IMR-90 (cell line): ENCODE measurements at regions not wholly inside any gene's neighbourhood (a gene's known extent, or its start where the extent isn't known, plus 50 kb on each side); places are given as distances from the start of the nearest gene placed in this dataset.
"Not testable (repeated sequence)": the region's sequence is repeated elsewhere in the genome, so short reads cannot be mapped to it uniquely, and the experiment has no call there.

Experiments
- ATAC-seq: fragments of 200-7000 bp; cut with Tn5 transposase; 2 replicates; pipeline ENCODE4 v1.9.1; 2020; ENCODE audit warnings: low read depth, mild to moderate bottlenecking, moderate library complexity
- BruUV-seq: library from RNA; stranded (reverse); fragments of 400-500 nt; replicated peaks from 2 replicates; lab custom pipeline; 2021; lab: Mats Ljungman, UMichigan
- CTCF ChIA-PET: fragments of 300-600 bp; formaldehyde crosslinking; extraction: SDS; loops from one replicate; lab custom pipeline; 2021; ENCODE audit warnings: antibody characterized with exemption; lab: Yijun Ruan, JAX
- POLR2A ChIA-PET: fragments of 300-600 bp; sonication (Branson Sonifier 250); formaldehyde crosslinking; loops from one replicate; lab custom pipeline; 2022; ENCODE audit warnings: antibody characterized with exemption; ENCODE audit not compliant: unreplicated experiment; lab: Charles Lee
- DNase-seq: peaks from one replicate; pipeline ENCODE4 v3.0.0; 2013
- H2AFZ ChIP-seq: replicated peaks from 2 replicates; pipeline ENCODE3; 2013; ENCODE audit warnings: low read length, mild to moderate bottlenecking; ENCODE audit not compliant: poor library complexity
- H2AK5ac ChIP-seq: 2 replicates; pipeline ENCODE4 v1.6.1; 2013; ENCODE audit warnings: low read depth, low read length, inconsistent platforms
- H2AK9ac ChIP-seq: replicated peaks from 2 replicates; pipeline ENCODE3; 2013; ENCODE audit warnings: mild to moderate bottlenecking, low read depth, low read length, moderate library complexity; ENCODE audit not compliant: poor library complexity
- H2BK120ac ChIP-seq: 2 replicates; pipeline ENCODE4 v1.6.1; 2013; ENCODE audit warnings: low read depth, low read length, inconsistent platforms
- H2BK15ac ChIP-seq: 3 replicates; pipeline ENCODE4 v1.6.1; 2013; ENCODE audit warnings: low read depth, low read length, inconsistent platforms
- H2BK20ac ChIP-seq: 2 replicates; pipeline ENCODE4 v1.6.1; 2013; ENCODE audit warnings: low read depth, mild to moderate bottlenecking, inconsistent platforms, low read length, moderate library complexity
- H2BK5ac ChIP-seq: 2 replicates; pipeline ENCODE4 v1.6.1; 2013; ENCODE audit warnings: mild to moderate bottlenecking, low read depth, low read length, inconsistent platforms; ENCODE audit not compliant: poor library complexity, severe bottlenecking
- H3K14ac ChIP-seq: replicated peaks from 2 replicates; pipeline ENCODE4 v1.6.1; 2013; ENCODE audit warnings: low read depth, low read length, inconsistent platforms
- H3K18ac ChIP-seq: 2 replicates; pipeline ENCODE4 v1.6.1; 2013; ENCODE audit warnings: low read depth, low read length, control low read depth
- H3K23ac ChIP-seq: 2 replicates; pipeline ENCODE4 v1.6.1; 2013; ENCODE audit warnings: low read depth, low read length, inconsistent platforms
- H3K27ac ChIP-seq: 2 replicates; pipeline ENCODE4 v1.5.1; 2013; ENCODE audit warnings: mild to moderate bottlenecking, control low read depth, low read length; ENCODE audit not compliant: insufficient read depth
- H3K27me3 ChIP-seq: 2 replicates; pipeline ENCODE4 v1.6.1; 2013; ENCODE audit warnings: low read length; ENCODE audit not compliant: control insufficient read depth, insufficient read depth
- H3K36me3 ChIP-seq: 2 replicates; pipeline ENCODE4 v1.6.1; 2013; ENCODE audit warnings: low read length, mixed read lengths; ENCODE audit not compliant: control insufficient read depth, insufficient read depth
- H3K4ac ChIP-seq: 2 replicates; pipeline ENCODE4 v1.6.1; 2013; ENCODE audit warnings: low read depth, low read length, inconsistent platforms
- H3K4me1 ChIP-seq: 2 replicates; pipeline ENCODE4 v1.6.1; 2013; ENCODE audit warnings: low read length, mixed read lengths; ENCODE audit not compliant: control insufficient read depth, insufficient read depth
- H3K4me2 ChIP-seq: 2 replicates; pipeline ENCODE4 v1.6.1; 2013; ENCODE audit warnings: low read depth, mild to moderate bottlenecking, control low read depth, low read length, moderate library complexity
- H3K4me3 ChIP-seq: 2 replicates; pipeline ENCODE4 v1.5.1; 2013; ENCODE audit warnings: low read depth, mild to moderate bottlenecking, control low read depth, low read length, moderate library complexity; ENCODE audit not compliant: insufficient read depth
- H3K56ac ChIP-seq: 2 replicates; pipeline ENCODE4 v1.6.1; 2013; ENCODE audit warnings: low read length, inconsistent platforms; ENCODE audit not compliant: insufficient read depth; ENCODE audit errors: extremely low read depth
- H3K79me1 ChIP-seq, 2 experiments: 2 replicates each; pipeline ENCODE4 v1.6.1; 2013; ENCODE audit warnings: low read length in 2 of 2, inconsistent platforms in 1 of 2, low read depth in 1 of 2
- H3K9ac ChIP-seq: 2 replicates; pipeline ENCODE4 v1.6.1; 2013; ENCODE audit warnings: low read depth, low read length, control low read depth
- H3K9me1 ChIP-seq: 2 replicates; pipeline ENCODE4 v1.6.1; 2013; ENCODE audit warnings: low read length, inconsistent platforms; ENCODE audit not compliant: insufficient read depth
- H3K9me3 ChIP-seq: 2 replicates; pipeline ENCODE4 v1.6.1; 2013; ENCODE audit warnings: low read length; ENCODE audit not compliant: control insufficient read depth, insufficient read depth
- H4K20me1 ChIP-seq: 2 replicates; pipeline ENCODE4 v1.6.1; 2013; ENCODE audit warnings: low read length, inconsistent platforms; ENCODE audit not compliant: insufficient read depth
- H4K5ac ChIP-seq: 2 replicates; pipeline ENCODE4 v1.6.1; 2013; ENCODE audit warnings: mild to moderate bottlenecking, low read depth, low read length, control low read depth
- H4K8ac ChIP-seq, 2 experiments: 2 replicates each; pipeline ENCODE4 v1.6.1; 2013; ENCODE audit warnings: low read depth in 2 of 2, low read length in 2 of 2, control low read depth in 1 of 2, inconsistent platforms in 1 of 2
- H4K91ac ChIP-seq: 2 replicates; pipeline ENCODE4 v1.6.1; 2013; ENCODE audit warnings: low read depth, low read length, inconsistent platforms; ENCODE audit not compliant: insufficient read depth
- WGBS, 2 experiments: methylation state at CpG; one replicate each; pipeline versions ENCODE4 v1.1.5 to v1.1.7; 2013; ENCODE audit warnings: missing lambda C conversion rate in 2 of 2; ENCODE audit not compliant: insufficient read length in 1 of 2; ENCODE audit errors: extremely low coverage in 2 of 2; 5-methylcytosine and 5-hydroxymethylcytosine counted together
- dilution Hi-C: fragments of 300-500 bp; cut with HindIII; formaldehyde crosslinking; loops from one replicate; pipeline ENCODE4 v1.14.3; 2018; ENCODE audit warnings: low sequenced_read_pairs; ENCODE audit not compliant: unreplicated experiment
- in situ Hi-C: fragments of 300-500 bp; cut with MboI; formaldehyde crosslinking; loops from 3 replicates; pipeline ENCODE4 v1.14.3; 2019; ENCODE audit warnings: low sequenced_read_pairs, inconsistent platforms, mixed read lengths
- intact Hi-C: fragments of 100-400 bp; cut with micrococcal nuclease; formaldehyde crosslinking; loops from 2 replicates; pipeline ENCODE4 v1.10.0; 2022

DNA sequence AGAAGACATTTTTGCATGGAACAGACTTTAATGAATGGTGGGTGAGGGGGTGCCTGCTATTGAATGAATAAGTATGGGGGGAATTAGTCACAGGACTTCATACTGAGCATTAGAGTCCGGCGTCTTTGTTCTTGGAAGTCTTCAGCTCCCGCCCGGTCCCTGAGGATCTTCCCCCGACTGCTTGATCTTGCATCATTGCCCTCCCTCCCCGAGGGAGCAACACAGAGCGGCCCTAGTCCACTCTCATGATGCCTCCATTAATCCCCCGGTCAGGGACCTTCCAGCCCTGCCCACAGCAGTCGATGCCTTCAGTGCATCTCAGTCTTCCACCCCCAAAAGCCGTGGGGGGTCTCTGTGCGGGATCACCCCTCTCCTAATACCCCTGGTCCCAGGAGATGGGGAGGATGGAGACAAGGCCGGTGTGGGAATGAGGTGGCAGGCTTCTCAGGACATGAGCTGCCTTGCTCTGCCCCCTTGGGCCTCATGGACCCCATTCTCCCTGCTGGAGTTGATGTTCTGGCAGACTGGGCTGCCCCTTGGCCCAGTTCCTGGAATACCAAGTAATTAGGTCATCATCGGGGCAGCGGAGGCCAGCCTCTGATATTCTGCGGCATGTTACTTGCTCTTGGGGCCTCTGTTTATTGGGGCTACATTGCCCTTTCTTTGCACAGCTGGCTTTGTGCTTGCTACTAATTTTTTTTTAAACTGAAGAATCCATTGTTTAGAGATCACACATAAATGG, 110.5 kb upstream of the PLGLB2 start:
- dilution Hi-C loops, intact Hi-C loops, in situ Hi-C loops: not testable (repeated sequence)

DNA sequence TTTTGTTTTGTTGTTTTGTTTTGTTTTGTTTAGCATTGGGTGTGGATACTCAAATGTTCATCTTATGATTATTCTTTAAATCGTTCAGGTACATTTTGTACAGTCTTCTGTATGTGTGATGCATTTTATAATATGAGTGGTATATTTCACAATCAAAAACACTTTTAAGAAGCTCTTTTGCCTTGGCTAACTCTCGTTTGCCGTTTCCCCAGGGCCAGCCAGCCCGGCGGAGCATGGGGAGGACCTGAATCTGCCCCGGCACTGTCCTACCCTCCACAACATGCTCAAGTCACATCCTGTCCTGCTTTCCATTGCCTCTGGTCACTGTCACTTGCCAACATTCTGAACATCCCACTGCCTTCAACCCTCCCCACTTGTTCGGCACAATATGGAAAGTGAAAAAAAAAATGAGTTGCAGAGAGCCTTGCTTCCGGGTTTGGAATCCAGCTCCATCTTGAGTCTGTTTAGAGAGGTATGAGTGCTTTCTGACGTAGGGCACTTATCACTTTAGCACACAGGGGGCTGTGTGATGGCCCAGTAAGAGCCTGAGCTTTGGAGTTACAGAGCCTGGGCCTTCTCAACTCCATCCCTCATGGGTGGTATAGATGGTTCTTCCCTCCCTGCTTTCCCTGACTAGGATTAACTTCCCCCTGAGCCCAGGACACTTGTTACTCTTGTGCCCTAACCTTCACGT, 109.6 kb upstream of the PLGLB2 start:
- ATAC-seq, in situ Hi-C loops, H3K14ac ChIP-seq, H3K18ac ChIP-seq, H3K56ac ChIP-seq, DNase-seq, H2BK15ac ChIP-seq, H4K91ac ChIP-seq, H3K79me1 ChIP-seq, H3K9me1 ChIP-seq, H3K9me3 ChIP-seq, BruUV-seq, H2AFZ ChIP-seq, H2BK20ac ChIP-seq, H3K4me1 ChIP-seq, H4K8ac ChIP-seq, H4K20me1 ChIP-seq, intact Hi-C loops, H3K4ac ChIP-seq, H2AK9ac ChIP-seq, H2BK5ac ChIP-seq, H4K5ac ChIP-seq, CTCF ChIA-PET, dilution Hi-C loops, H3K36me3 ChIP-seq, H2BK120ac ChIP-seq, H3K4me2 ChIP-seq, H3K9ac ChIP-seq, H3K27me3 ChIP-seq, POLR2A ChIA-PET, H3K23ac ChIP-seq, H2AK5ac ChIP-seq, H3K27ac ChIP-seq, H3K4me3 ChIP-seq: not testable (repeated sequence)
- WGBS, 2 experiments, result no CpG with 5 or more reads among the region's 10 CpGs

More for the DNA sequence above, 110.5 kb upstream of the PLGLB2 start:
- H3K23ac ChIP-seq, H3K4me1 ChIP-seq, H4K20me1 ChIP-seq, H3K56ac ChIP-seq, H3K4me3 ChIP-seq, H4K8ac ChIP-seq, H3K36me3 ChIP-seq, H3K4ac ChIP-seq, POLR2A ChIA-PET, H3K18ac ChIP-seq, H3K4me2 ChIP-seq, H3K9ac ChIP-seq, H4K5ac ChIP-seq, H3K14ac ChIP-seq, H4K91ac ChIP-seq, H2AK5ac ChIP-seq, H3K9me3 ChIP-seq, CTCF ChIA-PET, H2AFZ ChIP-seq, H2BK15ac ChIP-seq, BruUV-seq, H3K9me1 ChIP-seq, H3K27me3 ChIP-seq, H2AK9ac ChIP-seq, H2BK20ac ChIP-seq, H2BK5ac ChIP-seq, H3K79me1 ChIP-seq, H2BK120ac ChIP-seq, H3K27ac ChIP-seq: not testable (repeated sequence)
- DNase-seq (peak; percentile 53), ATAC-seq (peak; percentile 35)
- WGBS, 2 experiments, result 50% methylated on average over 2 of the region's 15 CpGs; no CpG with 5 or more reads in 1 of the 2 experiments
